ENCODE measurements at regions not wholly inside any gene's neighbourhood (a gene's known extent, or its start where the extent isn't known, plus 50 kb on each side); places are given as distances from the start of the nearest gene placed in this dataset.

- DNase-seq, result no peak
- intact Hi-C loops (cut with DNase I), result no loop called here
Measured at GRCh38 chr4:180557348-180557747, 1685.9 kb upstream of the TENM3 start.

- intact Hi-C loops (cut with DNase I), result no loop called here
- DNase-seq, result no peak
Measured at GRCh38 chr4:180557950-180558349, 1685.3 kb upstream of the TENM3 start.

GRCh38 chr4:180558427-180558826 lies 1684.8 kb upstream of the TENM3 start:
- intact Hi-C loops (cut with DNase I), result no loop called here
- no peak for DNase-seq

- DNase-seq, result no peak
- intact Hi-C loops (cut with DNase I), result no loop called here
Measured at GRCh38 chr4:180560896-180561295, 1682.3 kb upstream of the TENM3 start.

GRCh38 chr4:180564026-180564425 lies 1679.2 kb upstream of the TENM3 start:
- peak in 1 of 10 donors; percentile 59 for DNase-seq
- intact Hi-C loops (cut with DNase I), result no loop called here

GRCh38 chr4:180564448-180564847 lies 1678.8 kb upstream of the TENM3 start:
- intact Hi-C loops (cut with DNase I), result no loop called here
- DNase-seq, result no peak

GRCh38 chr4:180565856-180566431 lies 1677.3 kb upstream of the TENM3 start:
- no peak for DNase-seq
- intact Hi-C loops (cut with DNase I), result no loop called here

- DNase-seq, result no peak
- intact Hi-C loops (cut with DNase I), result no loop called here
Measured at GRCh38 chr4:180566492-180566891, 1676.7 kb upstream of the TENM3 start.

- intact Hi-C loops (cut with DNase I), result no loop called here
Measured at GRCh38 chr4:180567080-180567479, 1676.1 kb upstream of the TENM3 start.

GRCh38 chr4:180571516-180572055 lies 1671.6 kb upstream of the TENM3 start:
- intact Hi-C loops (cut with DNase I), result no loop called here

More at GRCh38 chr4:180567080-180567479, 1676.1 kb upstream of the TENM3 start:
- DNase-seq, result no peak

GRCh38 chr4:180578175-180578574 lies 1665.0 kb upstream of the TENM3 start:
- intact Hi-C loops (cut with DNase I), result no loop called here
- DNase-seq, result no peak

More at GRCh38 chr4:180571516-180572055, 1671.6 kb upstream of the TENM3 start:
- no peak for DNase-seq

GRCh38 chr4:180581061-180581460 lies 1662.1 kb upstream of the TENM3 start:
- no peak for DNase-seq
- intact Hi-C loops (cut with DNase I), result no loop called here

GRCh38 chr4:180587379-180587778 lies 1655.8 kb upstream of the TENM3 start:
- intact Hi-C loops (cut with DNase I), result no loop called here

GRCh38 chr4:180589575-180589974 lies 1653.6 kb upstream of the TENM3 start:
- peak in 1 of 10 donors; percentile 80 for DNase-seq
- intact Hi-C loops (cut with DNase I), result no loop called here

More at GRCh38 chr4:180587379-180587778, 1655.8 kb upstream of the TENM3 start:
- no peak for DNase-seq

GRCh38 chr4:180596888-180597483 lies 1646.2 kb upstream of the TENM3 start:
- intact Hi-C loops (cut with DNase I), result no loop called here
- no peak for DNase-seq

GRCh38 chr4:180598281-180598680 lies 1644.9 kb upstream of the TENM3 start:
- no peak for DNase-seq
- intact Hi-C loops (cut with DNase I), result no loop called here

GRCh38 chr4:180603791-180604190 lies 1639.4 kb upstream of the TENM3 start:
- intact Hi-C loops (cut with DNase I), result no loop called here
- no peak for DNase-seq

GRCh38 chr4:180610324-180610723 lies 1632.9 kb upstream of the TENM3 start:
- intact Hi-C loops (cut with DNase I), result no loop called here
- no peak for DNase-seq

GRCh38 chr4:180615746-180616145 lies 1627.5 kb upstream of the TENM3 start:
- intact Hi-C loops (cut with DNase I), result no loop called here
- no peak for DNase-seq

- DNase-seq, result no peak
- intact Hi-C loops (cut with DNase I), result no loop called here
Measured at GRCh38 chr4:180617196-180617595, 1626.0 kb upstream of the TENM3 start.

GRCh38 chr4:180618396-180618795 lies 1624.8 kb upstream of the TENM3 start:
- intact Hi-C loops (cut with DNase I), result no loop called here

GRCh38 chr4:180619440-180619839 lies 1623.8 kb upstream of the TENM3 start:
- intact Hi-C loops (cut with DNase I), result no loop called here
- no peak for DNase-seq

More at GRCh38 chr4:180618396-180618795, 1624.8 kb upstream of the TENM3 start:
- no peak for DNase-seq
